MM.1S (cell line): ENCODE measurements at regions not wholly inside any gene's neighbourhood (a gene's known extent, or its start where the extent isn't known, plus 50 kb on each side); places are given as distances from the start of the nearest gene placed in this dataset.

Experiments
- EZH2 ChIP-seq: fragments of 300-600 bp; sonication (generic); optimal IDR thresholded peaks from 2 replicates; pipeline ENCODE3; 2017; ENCODE audit warnings: low read depth, mild to moderate bottlenecking, antibody characterized with exemption, low read length, mixed read lengths
- EZH2phosphoT487 ChIP-seq: fragments of 300-600 bp; sonication (generic); IDR thresholded peaks from 2 replicates; pipeline ENCODE4 v1.6.1; 2018; ENCODE audit warnings: antibody characterized with exemption, low read length
- TF ChIP-seq, protein P1 (sequence below): fragments of 300-600 bp; sonication (generic); IDR thresholded peaks from 2 replicates; pipeline ENCODE4 v1.5.1; 2016; ENCODE audit warnings: antibody characterized with exemption, low read length, mixed read lengths

DNA sequence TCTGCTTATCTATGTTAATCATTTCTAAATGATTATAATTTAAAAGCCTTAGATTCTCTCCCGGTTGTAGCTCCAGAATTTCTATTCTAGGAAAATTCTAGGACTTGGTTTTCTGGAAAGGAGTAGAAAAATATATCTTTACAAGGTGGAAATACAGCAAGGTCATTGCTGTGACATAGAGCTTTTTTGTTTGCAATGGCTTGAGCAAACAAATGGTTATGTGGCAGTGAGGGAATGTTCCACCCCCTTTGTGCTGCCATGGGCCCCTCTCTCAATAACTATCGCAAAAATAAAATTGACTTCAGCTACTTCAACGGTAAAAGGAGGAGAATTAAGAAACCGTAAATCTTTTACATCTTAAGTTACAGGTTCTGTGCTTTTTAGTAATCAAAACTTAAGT lies 517.1 kb downstream of the EPHA3 start:
- TF ChIP-seq EZH2 (no peak), EZH2phosphoT487 (no peak)
- TF ChIP-seq, protein P1, sequence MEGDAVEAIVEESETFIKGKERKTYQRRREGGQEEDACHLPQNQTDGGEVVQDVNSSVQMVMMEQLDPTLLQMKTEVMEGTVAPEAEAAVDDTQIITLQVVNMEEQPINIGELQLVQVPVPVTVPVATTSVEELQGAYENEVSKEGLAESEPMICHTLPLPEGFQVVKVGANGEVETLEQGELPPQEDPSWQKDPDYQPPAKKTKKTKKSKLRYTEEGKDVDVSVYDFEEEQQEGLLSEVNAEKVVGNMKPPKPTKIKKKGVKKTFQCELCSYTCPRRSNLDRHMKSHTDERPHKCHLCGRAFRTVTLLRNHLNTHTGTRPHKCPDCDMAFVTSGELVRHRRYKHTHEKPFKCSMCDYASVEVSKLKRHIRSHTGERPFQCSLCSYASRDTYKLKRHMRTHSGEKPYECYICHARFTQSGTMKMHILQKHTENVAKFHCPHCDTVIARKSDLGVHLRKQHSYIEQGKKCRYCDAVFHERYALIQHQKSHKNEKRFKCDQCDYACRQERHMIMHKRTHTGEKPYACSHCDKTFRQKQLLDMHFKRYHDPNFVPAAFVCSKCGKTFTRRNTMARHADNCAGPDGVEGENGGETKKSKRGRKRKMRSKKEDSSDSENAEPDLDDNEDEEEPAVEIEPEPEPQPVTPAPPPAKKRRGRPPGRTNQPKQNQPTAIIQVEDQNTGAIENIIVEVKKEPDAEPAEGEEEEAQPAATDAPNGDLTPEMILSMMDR: no peak
